Stimulated activated naive CD4-positive, alpha-beta T cell treated with Interleukin-2 at 50 U/mL for 16 hours (primary cell): ENCODE measurements at regions not wholly inside any gene's neighbourhood (a gene's known extent, or its start where the extent isn't known, plus 50 kb on each side); places are given as distances from the start of the nearest gene placed in this dataset.
"Not testable (repeated sequence)": the region's sequence is repeated elsewhere in the genome, so short reads cannot be mapped to it uniquely, and the experiment has no call there.

ENCODE experiments used
- DNase-seq: peaks from one replicate; lab custom pipeline; 2025; lab: John Stamatoyannopoulos, UW

DNA sequence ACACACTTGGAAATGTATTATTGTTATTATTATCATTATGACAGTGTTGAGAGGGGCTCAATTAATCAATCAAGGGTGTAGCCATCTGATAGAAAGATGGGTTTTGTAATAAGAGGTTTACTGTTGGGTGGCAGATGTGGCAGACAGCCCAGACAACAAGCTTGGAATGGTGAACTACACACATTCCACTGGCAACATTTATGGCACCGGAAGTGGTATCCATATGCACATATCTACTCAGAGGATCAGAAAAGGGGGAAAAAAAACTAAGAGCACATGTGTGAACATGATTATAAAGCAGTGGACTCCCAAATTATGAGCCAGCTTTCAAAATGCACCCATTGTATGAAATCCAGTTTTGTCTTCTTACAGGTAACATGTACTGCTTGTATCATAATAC lies 125.9 kb upstream of the ARX start:
- no peak for DNase-seq

DNA sequence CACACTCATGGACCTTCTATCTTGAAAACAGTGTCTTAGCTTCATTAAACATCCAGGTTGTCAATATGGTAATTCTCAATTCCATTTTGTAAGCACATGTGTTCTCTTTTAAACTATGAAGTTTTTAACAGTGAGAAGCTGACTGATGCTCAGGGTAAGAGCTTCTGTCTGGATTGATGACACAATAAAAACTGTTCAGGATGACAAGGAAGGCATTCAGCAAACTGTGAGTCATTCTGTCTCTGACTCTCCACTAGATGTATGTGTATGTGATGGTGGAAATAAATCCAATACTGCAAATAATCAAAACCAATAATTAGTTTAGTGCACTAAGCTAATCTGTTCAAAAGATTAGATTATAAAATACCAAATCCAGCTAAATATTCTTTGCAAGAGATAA lies 115.3 kb upstream of the ARX start:
- no peak for DNase-seq

DNA sequence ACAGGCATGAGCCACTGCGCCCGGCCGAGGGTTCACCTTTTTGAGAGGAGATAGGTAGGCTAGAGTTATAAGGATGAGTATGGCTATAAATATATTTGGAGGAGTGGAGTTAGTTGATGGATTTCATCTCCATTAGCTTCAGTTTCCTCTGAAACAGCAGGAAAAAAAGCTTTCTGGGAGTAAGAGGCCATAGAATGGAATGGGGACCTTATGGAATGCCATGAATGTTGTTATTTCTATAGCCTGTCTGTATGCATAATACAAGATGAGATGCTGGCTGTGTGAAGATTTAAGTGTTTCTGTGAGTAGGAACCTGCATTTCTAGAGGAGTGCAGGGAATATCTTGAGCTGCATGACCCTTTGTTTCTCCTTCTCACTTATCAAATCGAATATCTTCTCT lies 114.9 kb upstream of the ARX start:
- no peak for DNase-seq

DNA sequence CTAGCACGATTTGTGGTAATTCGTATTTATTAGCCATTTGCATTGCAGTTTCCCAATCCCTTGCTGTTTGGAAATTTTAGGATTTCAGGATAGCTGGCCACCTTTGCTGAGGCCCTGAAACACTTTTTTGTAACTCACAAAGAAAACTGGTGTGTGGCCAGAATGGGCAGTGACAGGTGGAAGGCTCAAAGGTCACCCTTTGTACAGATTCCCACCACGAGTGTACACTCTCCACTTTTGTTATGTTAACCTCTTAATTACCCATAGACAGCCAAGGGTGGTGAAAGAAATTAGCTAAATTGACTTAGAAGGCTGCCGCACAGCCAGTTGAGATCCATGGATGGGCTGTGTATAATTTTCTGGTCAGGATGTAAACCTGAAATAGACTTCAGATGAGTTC lies 109.7 kb upstream of the ARX start:
- DNase-seq: no peak

DNA sequence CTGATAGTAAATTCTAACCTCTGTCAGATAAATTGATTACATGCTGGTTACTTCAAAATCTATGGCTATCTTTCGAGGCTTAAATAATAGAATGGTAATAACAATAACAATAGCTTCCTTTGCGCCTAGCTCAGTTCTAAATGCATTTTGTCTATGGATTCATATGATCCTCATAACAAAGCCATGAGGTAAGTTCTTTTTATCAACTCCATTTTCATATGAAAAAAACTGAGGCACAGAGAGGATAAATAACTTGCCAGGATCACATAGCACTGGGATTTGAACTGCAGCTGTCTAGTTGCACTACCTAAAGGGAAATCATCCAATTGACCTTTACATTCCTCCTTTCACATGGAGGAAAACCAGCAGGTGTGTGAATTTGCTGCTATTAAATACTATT lies 108.6 kb upstream of the ARX start:
- no peak for DNase-seq

DNA sequence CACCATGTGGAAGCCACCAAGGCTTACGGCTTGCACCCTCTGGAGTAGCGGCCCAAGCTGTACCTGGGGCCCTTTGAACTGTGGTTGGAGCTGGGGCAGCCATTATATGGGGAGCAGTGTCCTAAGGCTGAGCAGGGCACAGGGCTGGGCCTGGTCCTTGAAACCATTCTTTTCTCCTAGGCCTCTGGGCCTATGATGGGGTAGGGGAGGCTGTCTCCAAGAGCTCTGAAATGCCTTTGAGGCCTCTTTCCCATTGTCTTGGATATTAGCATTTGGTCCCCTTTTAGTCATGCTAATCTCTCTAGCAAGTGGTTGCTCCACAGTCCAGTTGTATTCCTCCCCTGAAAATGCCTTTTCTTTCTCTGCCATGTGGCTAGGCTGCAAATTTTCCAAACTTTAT lies 96.4 kb upstream of the ARX start:
- DNase-seq: no peak

DNA sequence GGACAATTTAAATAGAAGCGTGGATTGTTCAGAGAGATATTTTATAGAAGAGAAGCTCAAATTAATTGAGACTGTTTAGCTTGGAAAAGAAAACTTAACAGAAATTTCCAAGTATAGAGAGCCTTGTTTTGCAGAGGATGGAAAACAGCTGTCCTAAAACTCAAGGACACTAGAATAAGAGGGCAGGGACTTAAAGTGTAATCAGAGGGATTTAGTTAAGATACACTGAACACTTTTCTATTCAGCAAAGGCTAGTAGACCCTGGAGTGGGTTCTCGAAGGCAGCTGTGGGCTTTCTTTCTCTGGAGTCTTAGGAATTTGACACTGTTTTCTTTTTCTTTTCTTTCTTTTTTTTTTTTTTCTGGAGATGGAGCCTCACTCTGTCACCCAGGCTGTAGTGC lies 92.7 kb upstream of the ARX start:
- DNase-seq: no peak

DNA sequence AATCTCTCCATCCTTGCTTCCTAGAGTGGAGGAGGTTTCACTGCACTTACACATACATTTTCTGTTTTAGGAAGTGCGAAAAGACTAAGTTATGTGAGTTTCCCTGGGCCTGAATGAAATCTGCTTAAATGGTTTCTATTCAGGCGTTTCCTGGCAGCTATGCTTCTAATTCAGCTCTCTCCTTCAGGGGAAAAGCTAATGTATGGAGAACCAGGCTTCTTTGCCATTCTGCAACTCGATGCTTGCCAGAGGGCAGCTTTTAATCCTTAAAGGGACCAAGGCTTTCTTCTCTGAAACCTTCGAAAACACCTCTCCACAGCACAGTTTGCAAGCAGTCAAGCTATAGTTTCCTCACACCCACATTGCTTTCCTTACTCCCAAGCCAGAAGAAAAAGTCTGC lies 89.5 kb upstream of the ARX start:
- DNase-seq: no peak

GRCh38 chrX:25096522-25097045 lies 80.8 kb upstream of the ARX start:
- no peak for DNase-seq

- not testable (repeated sequence) for DNase-seq
These were observed 75.4 kb upstream of the ARX start for GRCh38 chrX:25091152-25091551.

DNA sequence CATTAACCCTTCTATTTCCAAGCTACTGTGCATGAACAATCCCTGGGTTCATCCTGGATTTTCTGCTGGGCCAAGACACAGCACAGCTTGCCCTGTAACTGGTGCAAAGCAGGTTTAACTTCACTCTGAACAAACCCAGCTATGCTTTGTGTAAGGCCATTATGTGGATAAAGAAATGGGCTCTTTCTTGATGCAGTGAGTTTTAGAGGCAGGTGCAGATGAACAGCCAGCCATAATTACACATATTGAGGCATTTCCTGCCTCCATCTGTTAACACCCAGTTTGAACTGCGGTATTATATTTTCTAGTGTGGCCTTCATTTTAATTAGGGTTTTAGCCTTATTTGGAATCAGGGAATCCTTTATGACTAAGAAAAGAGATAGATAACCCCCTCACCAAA lies 68.7 kb upstream of the ARX start:
- no peak for DNase-seq

GRCh38 chrX:25083661-25084060 lies 67.9 kb upstream of the ARX start:
- DNase-seq: no peak

DNA sequence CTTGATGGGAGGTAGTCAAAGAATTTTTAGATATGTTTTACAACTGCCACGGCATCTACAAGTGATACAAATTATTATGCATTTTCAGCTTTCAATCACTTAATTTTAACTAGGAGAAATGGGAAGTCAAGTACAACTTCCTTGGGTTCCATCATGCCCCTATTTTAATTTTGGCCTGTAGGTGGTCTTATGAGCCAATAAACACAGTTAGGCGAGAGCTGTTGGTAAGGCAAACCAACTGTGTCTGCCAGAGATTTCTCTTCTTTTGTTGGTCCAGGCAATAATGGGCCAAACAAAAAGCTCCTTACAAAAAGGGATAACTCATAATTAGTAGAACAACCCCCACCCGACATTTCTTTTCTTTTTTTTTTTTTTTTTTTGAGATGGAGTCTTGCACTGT lies 63.3 kb upstream of the ARX start:
- DNase-seq: no peak

DNA sequence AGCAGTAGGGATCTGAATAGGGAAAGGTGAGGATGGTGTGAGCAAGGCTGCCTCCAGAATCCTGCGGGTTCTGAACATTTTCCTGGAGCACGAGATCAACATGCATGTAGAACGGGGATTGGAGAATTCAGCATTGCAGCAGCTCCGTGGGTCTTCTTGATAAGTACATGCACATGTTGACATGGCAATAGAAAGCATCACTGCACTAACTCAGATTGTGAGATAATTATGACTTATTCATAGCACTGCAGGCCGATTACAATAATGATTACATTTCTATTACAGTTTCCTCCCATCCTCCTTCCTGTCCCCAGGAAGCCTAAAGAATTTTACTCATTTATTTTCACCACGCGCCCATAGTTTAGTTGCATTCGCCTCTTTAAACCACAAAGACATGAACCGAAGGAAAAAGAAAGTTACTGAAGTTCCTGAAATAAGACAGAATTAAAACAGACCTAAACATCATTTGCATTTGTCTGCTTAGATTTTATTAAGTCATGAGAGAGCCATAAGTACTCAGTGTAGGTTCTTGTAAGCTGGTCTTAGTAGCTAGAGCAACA lies 61.3 kb upstream of the ARX start:
- DNase-seq: no peak

GRCh38 chrX:25072247-25072646 lies 56.5 kb upstream of the ARX start:
- DNase-seq: no peak

GRCh38 chrX:25070038-25070437 lies 54.3 kb upstream of the ARX start:
- no peak for DNase-seq

GRCh38 chrX:25069209-25069608 lies 53.4 kb upstream of the ARX start:
- DNase-seq: no peak

DNA sequence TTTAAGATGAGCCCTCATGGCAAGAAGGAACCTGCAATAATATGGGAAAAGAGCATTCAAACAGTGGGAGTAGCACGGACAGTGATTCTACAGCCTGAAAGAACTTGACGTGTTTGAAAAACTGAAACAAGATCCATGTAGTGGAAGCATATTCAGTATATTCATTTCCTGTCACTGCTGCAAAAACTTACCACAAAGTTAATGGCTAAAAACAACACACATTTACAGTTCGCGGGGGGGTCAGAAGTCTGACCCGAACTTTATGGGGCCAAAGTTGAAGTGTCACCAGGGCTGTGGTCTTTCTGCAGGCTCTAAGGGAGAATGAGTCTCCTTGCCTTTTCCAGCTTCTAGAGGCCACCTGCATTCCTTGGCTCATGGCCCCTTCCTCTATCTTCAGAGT lies 52.6 kb upstream of the ARX start:
- no peak for DNase-seq

DNA sequence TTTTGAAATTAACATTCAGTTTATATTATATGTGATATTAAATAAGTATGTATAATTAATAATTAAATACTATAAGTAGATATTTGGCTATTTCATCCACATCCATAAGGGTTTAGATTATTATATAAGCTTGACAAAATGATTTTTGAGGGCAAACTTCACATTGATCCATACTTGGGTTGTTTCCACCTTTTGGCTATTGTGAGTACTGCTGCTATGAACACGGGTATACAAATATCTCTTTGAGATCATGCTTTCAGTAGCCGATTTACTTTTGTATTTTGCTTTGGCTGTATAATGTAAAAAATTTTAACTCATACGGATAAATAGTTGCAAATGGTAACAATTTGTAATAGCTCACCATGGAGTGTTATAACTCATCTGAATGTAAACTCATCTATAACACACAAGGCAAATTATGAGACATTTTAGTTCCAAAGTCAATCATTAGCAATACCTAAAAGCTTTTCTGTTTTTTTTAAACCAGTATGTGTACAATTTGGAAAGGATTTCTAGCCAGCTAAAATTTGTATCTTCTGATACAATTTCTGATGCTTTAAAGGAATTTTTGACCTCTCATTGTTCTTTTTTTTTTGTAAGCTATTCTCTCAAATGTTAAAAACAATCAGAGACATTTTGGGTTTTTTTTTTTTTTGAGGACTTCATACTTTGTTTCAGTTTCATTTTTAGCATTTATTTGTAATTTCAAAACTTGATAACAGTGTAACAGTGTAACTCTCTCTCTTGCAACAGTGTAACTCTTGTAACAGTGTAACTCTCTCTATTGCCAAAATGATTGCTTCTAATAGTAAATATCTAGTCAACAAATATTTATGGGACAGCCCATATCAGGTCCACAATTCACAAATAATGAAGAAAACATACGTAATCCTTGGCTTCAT lies 51.8 kb upstream of the ARX start:
- no peak for DNase-seq

- no peak for DNase-seq
These were observed 50.4 kb upstream of the ARX start for GRCh38 chrX:25066131-25066530.
